ENCODE measurements at regions not wholly inside any gene's neighbourhood (a gene's known extent, or its start where the extent isn't known, plus 50 kb on each side); places are given as distances from the start of the nearest gene placed in this dataset.
A peak's percentile ranks its signal among the peaks of the same experiment; 100 is the strongest.

DNA sequence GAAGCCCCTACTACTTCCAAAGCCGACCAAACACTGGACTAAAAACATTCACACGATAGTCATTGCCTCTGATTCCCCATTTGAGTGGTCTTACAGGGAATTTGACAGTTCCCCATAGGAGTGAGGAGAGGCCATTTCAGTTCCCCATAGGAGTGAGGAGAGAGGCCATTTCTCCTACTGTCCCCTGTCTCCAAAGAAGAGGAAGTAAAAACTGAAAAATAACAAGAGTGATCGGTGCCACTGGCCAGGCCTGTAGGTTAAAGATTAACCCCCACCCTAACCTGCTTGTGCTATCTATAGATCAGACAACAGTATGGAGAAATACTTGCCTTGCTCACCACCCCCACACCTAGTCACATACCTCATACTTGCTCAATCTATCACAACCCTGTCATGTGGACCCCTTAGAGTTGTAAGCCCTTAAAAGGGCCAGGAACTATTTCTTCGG, 204.0 kb upstream of the MOCS1 start (continued):
- TF ChIP-seq, protein P1, sequence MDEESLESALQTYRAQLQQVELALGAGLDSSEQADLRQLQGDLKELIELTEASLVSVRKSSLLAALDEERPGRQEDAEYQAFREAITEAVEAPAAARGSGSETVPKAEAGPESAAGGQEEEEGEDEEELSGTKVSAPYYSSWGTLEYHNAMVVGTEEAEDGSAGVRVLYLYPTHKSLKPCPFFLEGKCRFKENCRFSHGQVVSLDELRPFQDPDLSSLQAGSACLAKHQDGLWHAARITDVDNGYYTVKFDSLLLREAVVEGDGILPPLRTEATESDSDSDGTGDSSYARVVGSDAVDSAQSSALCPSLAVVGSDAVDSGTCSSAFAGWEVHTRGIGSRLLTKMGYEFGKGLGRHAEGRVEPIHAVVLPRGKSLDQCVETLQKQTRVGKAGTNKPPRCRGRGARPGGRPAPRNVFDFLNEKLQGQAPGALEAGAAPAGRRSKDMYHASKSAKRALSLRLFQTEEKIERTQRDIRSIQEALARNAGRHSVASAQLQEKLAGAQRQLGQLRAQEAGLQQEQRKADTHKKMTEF (CRISPR knock-in tag; IDR thresholded peaks at IDR 0.05) = 0 out of 2 replicates have a peak, but pooled peaks have one; percentile 42
- TF ChIP-seq KDM2A (CRISPR knock-in tag; IDR thresholded peaks at IDR 0.05; ENCODE audit: borderline replicate concordance, low read depth) (0 out of 2 replicates have a peak, but pooled peaks have one; percentile 17), ZFP37 (CRISPR knock-in tag; IDR thresholded peaks at IDR 0.05; ENCODE audit: borderline replicate concordance) (peak; percentile 76; the same call in 1 of the 2 replicates), TOPORS (CRISPR knock-in tag; IDR thresholded peaks at IDR 0.05) (no peak), ZNF264 (CRISPR knock-in tag; IDR thresholded peaks at IDR 0.05) (peak; percentile 80; the same call in 1 of the 2 replicates), JUND (CRISPR knock-in tag; IDR thresholded peaks at IDR 0.05) (0 out of 2 replicates have a peak, but pooled peaks have one; percentile 24), ZNF138 (CRISPR knock-in tag; IDR thresholded peaks at IDR 0.05; ENCODE audit: low read depth) (no peak), ZNF224 (CRISPR knock-in tag; IDR thresholded peaks at IDR 0.05) (no peak), SPEN (CRISPR knock-in tag; IDR thresholded peaks at IDR 0.05; ENCODE audit: low read depth) (no peak), CENPX (CRISPR knock-in tag; IDR thresholded peaks at IDR 0.05) (no peak), SALL1 (CRISPR knock-in tag; IDR thresholded peaks at IDR 0.05) (peak; percentile 21; the same call in 1 of the 2 replicates), ZMYM4 (CRISPR knock-in tag; IDR thresholded peaks at IDR 0.05) (0 out of 2 replicates have a peak, but pooled peaks have one; percentile 35), SETDB1 (CRISPR knock-in tag; IDR thresholded peaks at IDR 0.05; ENCODE audit: borderline replicate concordance) (peak; percentile 81; the same call in 1 of the 2 replicates), SATB2 (CRISPR knock-in tag; IDR thresholded peaks at IDR 0.05) (0 out of 2 replicates have a peak, but pooled peaks have one; percentile 28), HOXA3 (CRISPR knock-in tag; IDR thresholded peaks at IDR 0.05) (peak; percentile 41), ZNF557 (CRISPR knock-in tag; IDR thresholded peaks at IDR 0.05) (0 out of 2 replicates have a peak, but pooled peaks have one; percentile 38), STAT5B (CRISPR knock-in tag; IDR thresholded peaks at IDR 0.05) (no peak), YEATS4 (CRISPR knock-in tag; IDR thresholded peaks at IDR 0.05; ENCODE audit: borderline replicate concordance) (0 out of 2 replicates have a peak, but pooled peaks have one; percentile 48)
- TF ChIP-seq, protein P2, sequence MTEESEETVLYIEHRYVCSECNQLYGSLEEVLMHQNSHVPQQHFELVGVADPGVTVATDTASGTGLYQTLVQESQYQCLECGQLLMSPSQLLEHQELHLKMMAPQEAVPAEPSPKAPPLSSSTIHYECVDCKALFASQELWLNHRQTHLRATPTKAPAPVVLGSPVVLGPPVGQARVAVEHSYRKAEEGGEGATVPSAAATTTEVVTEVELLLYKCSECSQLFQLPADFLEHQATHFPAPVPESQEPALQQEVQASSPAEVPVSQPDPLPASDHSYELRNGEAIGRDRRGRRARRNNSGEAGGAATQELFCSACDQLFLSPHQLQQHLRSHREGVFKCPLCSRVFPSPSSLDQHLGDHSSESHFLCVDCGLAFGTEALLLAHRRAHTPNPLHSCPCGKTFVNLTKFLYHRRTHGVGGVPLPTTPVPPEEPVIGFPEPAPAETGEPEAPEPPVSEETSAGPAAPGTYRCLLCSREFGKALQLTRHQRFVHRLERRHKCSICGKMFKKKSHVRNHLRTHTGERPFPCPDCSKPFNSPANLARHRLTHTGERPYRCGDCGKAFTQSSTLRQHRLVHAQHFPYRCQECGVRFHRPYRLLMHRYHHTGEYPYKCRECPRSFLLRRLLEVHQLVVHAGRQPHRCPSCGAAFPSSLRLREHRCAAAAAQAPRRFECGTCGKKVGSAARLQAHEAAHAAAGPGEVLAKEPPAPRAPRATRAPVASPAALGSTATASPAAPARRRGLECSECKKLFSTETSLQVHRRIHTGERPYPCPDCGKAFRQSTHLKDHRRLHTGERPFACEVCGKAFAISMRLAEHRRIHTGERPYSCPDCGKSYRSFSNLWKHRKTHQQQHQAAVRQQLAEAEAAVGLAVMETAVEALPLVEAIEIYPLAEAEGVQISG (CRISPR knock-in tag; IDR thresholded peaks at IDR 0.05) = peak; percentile 29; the same call in 1 of the 2 replicates
- TF ChIP-seq, protein P3, sequence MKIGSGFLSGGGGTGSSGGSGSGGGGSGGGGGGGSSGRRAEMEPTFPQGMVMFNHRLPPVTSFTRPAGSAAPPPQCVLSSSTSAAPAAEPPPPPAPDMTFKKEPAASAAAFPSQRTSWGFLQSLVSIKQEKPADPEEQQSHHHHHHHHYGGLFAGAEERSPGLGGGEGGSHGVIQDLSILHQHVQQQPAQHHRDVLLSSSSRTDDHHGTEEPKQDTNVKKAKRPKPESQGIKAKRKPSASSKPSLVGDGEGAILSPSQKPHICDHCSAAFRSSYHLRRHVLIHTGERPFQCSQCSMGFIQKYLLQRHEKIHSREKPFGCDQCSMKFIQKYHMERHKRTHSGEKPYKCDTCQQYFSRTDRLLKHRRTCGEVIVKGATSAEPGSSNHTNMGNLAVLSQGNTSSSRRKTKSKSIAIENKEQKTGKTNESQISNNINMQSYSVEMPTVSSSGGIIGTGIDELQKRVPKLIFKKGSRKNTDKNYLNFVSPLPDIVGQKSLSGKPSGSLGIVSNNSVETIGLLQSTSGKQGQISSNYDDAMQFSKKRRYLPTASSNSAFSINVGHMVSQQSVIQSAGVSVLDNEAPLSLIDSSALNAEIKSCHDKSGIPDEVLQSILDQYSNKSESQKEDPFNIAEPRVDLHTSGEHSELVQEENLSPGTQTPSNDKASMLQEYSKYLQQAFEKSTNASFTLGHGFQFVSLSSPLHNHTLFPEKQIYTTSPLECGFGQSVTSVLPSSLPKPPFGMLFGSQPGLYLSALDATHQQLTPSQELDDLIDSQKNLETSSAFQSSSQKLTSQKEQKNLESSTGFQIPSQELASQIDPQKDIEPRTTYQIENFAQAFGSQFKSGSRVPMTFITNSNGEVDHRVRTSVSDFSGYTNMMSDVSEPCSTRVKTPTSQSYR (CRISPR knock-in tag; IDR thresholded peaks at IDR 0.05; ENCODE audit: borderline replicate concordance) = peak; percentile 95
- TF ChIP-seq, protein P4, sequence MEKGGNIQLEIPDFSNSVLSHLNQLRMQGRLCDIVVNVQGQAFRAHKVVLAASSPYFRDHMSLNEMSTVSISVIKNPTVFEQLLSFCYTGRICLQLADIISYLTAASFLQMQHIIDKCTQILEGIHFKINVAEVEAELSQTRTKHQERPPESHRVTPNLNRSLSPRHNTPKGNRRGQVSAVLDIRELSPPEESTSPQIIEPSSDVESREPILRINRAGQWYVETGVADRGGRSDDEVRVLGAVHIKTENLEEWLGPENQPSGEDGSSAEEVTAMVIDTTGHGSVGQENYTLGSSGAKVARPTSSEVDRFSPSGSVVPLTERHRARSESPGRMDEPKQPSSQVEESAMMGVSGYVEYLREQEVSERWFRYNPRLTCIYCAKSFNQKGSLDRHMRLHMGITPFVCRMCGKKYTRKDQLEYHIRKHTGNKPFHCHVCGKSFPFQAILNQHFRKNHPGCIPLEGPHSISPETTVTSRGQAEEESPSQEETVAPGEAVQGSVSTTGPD (CRISPR knock-in tag; IDR thresholded peaks at IDR 0.05) = no peak
